ENCODE measurements at regions not wholly inside any gene's neighbourhood (a gene's known extent, or its start where the extent isn't known, plus 50 kb on each side); places are given as distances from the start of the nearest gene placed in this dataset.

DNA sequence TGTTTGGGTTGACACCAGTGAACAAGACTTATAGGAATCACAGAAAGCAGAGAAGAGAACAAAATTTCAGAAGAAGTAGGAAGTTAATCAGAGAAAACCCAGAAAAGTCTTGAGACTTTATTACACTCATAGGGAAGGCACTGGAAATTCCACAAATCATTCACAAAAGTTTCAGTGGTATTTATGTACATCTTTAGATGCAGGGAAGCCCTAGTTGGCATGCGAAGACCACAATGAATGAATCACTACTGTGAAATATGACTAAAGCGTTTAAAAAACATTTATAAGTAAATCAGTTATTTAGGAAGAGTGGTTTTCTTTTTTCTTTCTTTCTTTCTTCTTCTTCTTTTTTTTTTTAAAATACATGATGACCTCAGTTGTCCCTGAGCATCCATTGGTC lies 105.1 kb downstream of the NUP35 start:
- no peaks in the 10 kb centered on the region for H3K36me3 ChIP-seq (ENCODE audit: control insufficient read depth, insufficient read depth, low read length)
- H3K4me3 ChIP-seq (ENCODE audit: low read depth, low read length) = no peak overlapping the region
- TF ChIP-seq, protein P1, sequence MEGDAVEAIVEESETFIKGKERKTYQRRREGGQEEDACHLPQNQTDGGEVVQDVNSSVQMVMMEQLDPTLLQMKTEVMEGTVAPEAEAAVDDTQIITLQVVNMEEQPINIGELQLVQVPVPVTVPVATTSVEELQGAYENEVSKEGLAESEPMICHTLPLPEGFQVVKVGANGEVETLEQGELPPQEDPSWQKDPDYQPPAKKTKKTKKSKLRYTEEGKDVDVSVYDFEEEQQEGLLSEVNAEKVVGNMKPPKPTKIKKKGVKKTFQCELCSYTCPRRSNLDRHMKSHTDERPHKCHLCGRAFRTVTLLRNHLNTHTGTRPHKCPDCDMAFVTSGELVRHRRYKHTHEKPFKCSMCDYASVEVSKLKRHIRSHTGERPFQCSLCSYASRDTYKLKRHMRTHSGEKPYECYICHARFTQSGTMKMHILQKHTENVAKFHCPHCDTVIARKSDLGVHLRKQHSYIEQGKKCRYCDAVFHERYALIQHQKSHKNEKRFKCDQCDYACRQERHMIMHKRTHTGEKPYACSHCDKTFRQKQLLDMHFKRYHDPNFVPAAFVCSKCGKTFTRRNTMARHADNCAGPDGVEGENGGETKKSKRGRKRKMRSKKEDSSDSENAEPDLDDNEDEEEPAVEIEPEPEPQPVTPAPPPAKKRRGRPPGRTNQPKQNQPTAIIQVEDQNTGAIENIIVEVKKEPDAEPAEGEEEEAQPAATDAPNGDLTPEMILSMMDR (IDR thresholded peaks at IDR 0.05; ENCODE audit: insufficient read depth, low read length, severe bottlenecking) = no peak
- no peaks in the 10 kb centered on the region for H3K27me3 ChIP-seq (ENCODE audit: control insufficient read depth, insufficient read depth, low read length)
- DNase-seq (ENCODE audit: low read depth) = no peak
- no peak for FAIRE-seq

DNA sequence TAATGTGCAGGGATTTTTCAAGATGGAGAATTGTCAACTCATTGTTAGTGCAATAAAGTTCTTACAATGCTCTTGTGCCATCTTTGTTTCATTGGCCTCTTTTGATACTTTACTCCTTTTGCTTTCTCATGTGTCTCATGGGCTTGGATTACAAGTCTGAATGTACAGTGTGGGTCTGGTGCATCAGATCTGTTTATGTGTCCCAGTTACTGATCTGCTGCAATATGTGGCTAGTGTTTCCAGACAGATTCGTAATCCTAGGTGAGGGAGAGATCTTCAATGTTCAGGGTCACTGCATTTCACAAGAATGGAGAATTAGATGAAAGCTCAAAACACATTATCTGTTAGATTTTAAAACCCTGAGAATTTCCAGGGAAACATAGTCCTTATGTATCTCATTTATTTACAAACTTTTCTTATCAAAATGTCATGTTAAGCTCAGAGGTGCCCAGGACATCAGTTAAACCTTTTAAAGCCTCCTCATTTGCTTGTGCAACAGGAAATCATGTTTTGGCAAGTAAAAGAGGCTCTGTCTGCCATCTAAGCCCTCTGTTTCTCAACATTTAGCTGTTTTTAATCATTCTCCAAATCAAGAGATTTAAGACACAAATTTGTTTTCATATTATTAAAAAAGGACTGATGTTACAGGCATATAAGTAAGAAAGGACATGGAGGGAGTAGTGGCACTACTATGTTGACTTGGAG lies 108.1 kb downstream of the NUP35 start:
- TF ChIP-seq, protein P1 (IDR thresholded peaks at IDR 0.05; ENCODE audit: insufficient read depth, low read length, severe bottlenecking) = no peak
- FAIRE-seq = no peak

GRCh38 chr2:183242937-183243336 lies 118.7 kb downstream of the NUP35 start:
- no peaks in the 10 kb centered on the region for H3K27me3 ChIP-seq (ENCODE audit: control insufficient read depth, insufficient read depth, low read length)
- FAIRE-seq (no peak), DNase-seq (ENCODE audit: low read depth) (peak; percentile 76)
- TF ChIP-seq, protein P1 (IDR thresholded peaks at IDR 0.05; ENCODE audit: insufficient read depth, low read length, severe bottlenecking) = no peak
- H3K4me3 ChIP-seq (ENCODE audit: low read depth, low read length) = no peak overlapping the region
- no peaks in the 10 kb centered on the region for H3K36me3 ChIP-seq (ENCODE audit: control insufficient read depth, insufficient read depth, low read length)

More for the DNA sequence above, 108.1 kb downstream of the NUP35 start:
- H3K4me3 ChIP-seq (ENCODE audit: low read depth, low read length) = no peak overlapping the region
- H3K27me3 ChIP-seq (ENCODE audit: control insufficient read depth, insufficient read depth, low read length) = no peaks in the 10 kb centered on the region
- no peaks in the 10 kb centered on the region for H3K36me3 ChIP-seq (ENCODE audit: control insufficient read depth, insufficient read depth, low read length)
- no peak for DNase-seq (ENCODE audit: low read depth)

DNA sequence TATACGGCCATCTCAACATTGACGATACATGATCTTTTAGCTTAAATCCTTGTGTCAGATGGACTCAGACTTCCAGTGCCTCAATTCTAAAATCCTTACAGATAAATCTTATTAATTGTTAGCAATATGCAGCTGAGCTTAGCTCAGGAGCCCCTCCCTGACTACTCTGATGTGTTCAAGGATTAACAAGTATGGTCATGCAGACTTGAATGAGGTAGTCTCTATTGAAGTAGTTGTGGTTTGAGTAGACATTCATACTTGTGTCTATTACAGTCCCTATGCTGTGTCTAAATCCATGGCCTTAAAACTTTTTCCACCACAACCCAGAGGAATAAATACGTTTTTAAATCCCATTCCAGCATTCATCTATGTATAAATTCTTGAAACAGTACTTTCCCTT lies 119.5 kb downstream of the NUP35 start:
- Histone ChIP-seq H3K4me3 (ENCODE audit: low read depth, low read length) (no peak overlapping the region), H3K27me3 (ENCODE audit: control insufficient read depth, insufficient read depth, low read length) (no peaks in the 10 kb centered on the region), H3K36me3 (ENCODE audit: control insufficient read depth, insufficient read depth, low read length) (no peaks in the 10 kb centered on the region)
- TF ChIP-seq, protein P1 (IDR thresholded peaks at IDR 0.05; ENCODE audit: insufficient read depth, low read length, severe bottlenecking) = no peak
- peak; percentile 92 for DNase-seq (ENCODE audit: low read depth)
- no peak for FAIRE-seq

GRCh38 chr2:183244300-183244844 lies 120.1 kb downstream of the NUP35 start:
- Histone ChIP-seq H3K36me3 (ENCODE audit: control insufficient read depth, insufficient read depth, low read length) (no peaks in the 10 kb centered on the region), H3K27me3 (ENCODE audit: control insufficient read depth, insufficient read depth, low read length) (no peaks in the 10 kb centered on the region), H3K4me3 (ENCODE audit: low read depth, low read length) (no peak overlapping the region)
- FAIRE-seq = no peak
- TF ChIP-seq, protein P1 (IDR thresholded peaks at IDR 0.05; ENCODE audit: insufficient read depth, low read length, severe bottlenecking) = no peak
- no peak for DNase-seq (ENCODE audit: low read depth)

Data from bronchial epithelial cell (primary cell).